SK-N-SH (cell line): ENCODE measurements at regions not wholly inside any gene's neighbourhood (a gene's known extent, or its start where the extent isn't known, plus 50 kb on each side); places are given as distances from the start of the nearest gene placed in this dataset.

Source experiments
- CTCF ChIA-PET: fragments of 300-600, 350-600 bp; formaldehyde crosslinking; extraction: SDS; loops from one replicate; lab custom pipeline; 2021; lab: Yijun Ruan, JAX
- POLR2A ChIA-PET: fragments of 350-600 bp; sonication (Branson Sonifier 250); formaldehyde crosslinking; extraction: SDS; loops from one replicate; lab custom pipeline; 2020; ENCODE audit warnings: antibody characterized with exemption, inconsistent platforms; lab: Yijun Ruan, JAX
- DNase-seq: peaks from one replicate; pipeline ENCODE4 v3.0.0; 2012
- H2AFZ ChIP-seq: fragments of 200-600 bp; sonication (generic); 2 replicates; pipeline ENCODE4 v1.8.1; 2016; ENCODE audit warnings: antibody characterized with exemption, mild to moderate bottlenecking, low read depth
- H3F3A ChIP-seq: fragments of 200-600 bp; sonication (generic); replicated peaks from 2 replicates; pipeline ENCODE3; 2016; ENCODE audit warnings: antibody characterized with exemption, mild to moderate bottlenecking; ENCODE audit not compliant: insufficient read depth
- H3K27ac ChIP-seq, 2 experiments: fragments of 200-500 bp in 1 of 2; fragments of 200-600 bp in 1 of 2; sonication (Bioruptor generic) in 1 of 2; sonication (generic), shearing (Covaris generic) in 1 of 2; 2 replicates each; pipeline versions ENCODE4 v1.5.1 to v1.6.1; 2014 to 2016; ENCODE audit warnings: low read depth in 2 of 2, inconsistent platforms in 1 of 2, low read length in 1 of 2, mild to moderate bottlenecking in 1 of 2, mixed read lengths in 1 of 2
- H3K27me3 ChIP-seq: fragments of 200-600 bp; sonication (generic), shearing (Covaris generic); 2 replicates; pipeline ENCODE4 v1.6.1; 2016; ENCODE audit warnings: mixed run types; ENCODE audit not compliant: insufficient read depth
- H3K36me3 ChIP-seq, 2 experiments: fragments of 200-500 bp in 1 of 2; fragments of 200-600 bp in 1 of 2; sonication (Bioruptor generic) in 1 of 2; sonication (generic) in 1 of 2; replicated peaks in 1 of 2; 2 replicates each; pipeline versions ENCODE3 to v1.5.1; 2014 to 2016; ENCODE audit warnings: low read length in 1 of 2, mild to moderate bottlenecking in 1 of 2; ENCODE audit not compliant: insufficient read depth in 2 of 2, control insufficient read depth in 1 of 2
- H3K4me1 ChIP-seq, 2 experiments: fragments of 200-500 bp in 1 of 2; fragments of 200-600 bp in 1 of 2; sonication (Bioruptor generic) in 1 of 2; sonication (generic), shearing (Covaris generic) in 1 of 2; 2 replicates each; pipeline versions ENCODE4 v1.5.1 to v1.6.1; 2014 to 2016; ENCODE audit warnings: low read depth in 1 of 2, low read length in 1 of 2, mixed run types in 1 of 2; ENCODE audit not compliant: insufficient read depth in 2 of 2, control insufficient read depth in 1 of 2
- H3K4me2 ChIP-seq: fragments of 200-600 bp; sonication (generic), shearing (Covaris generic); 2 replicates; pipeline ENCODE4 v1.6.1; 2017; ENCODE audit warnings: mixed run types
- H3K4me3 ChIP-seq, 2 experiments: fragments of 200-500 bp in 1 of 2; fragments of 200-600 bp in 1 of 2; sonication (Bioruptor generic) in 1 of 2; sonication (generic), shearing (Covaris generic) in 1 of 2; 2 replicates each; pipeline versions ENCODE4 v1.5.1 to v1.8.1; 2014 to 2016; ENCODE audit warnings: low read depth in 2 of 2, inconsistent platforms in 1 of 2, low read length in 1 of 2, mild to moderate bottlenecking in 1 of 2, mixed read lengths in 1 of 2, moderate library complexity in 1 of 2
- H3K79me2 ChIP-seq: fragments of 200-600 bp; sonication (generic); 2 replicates; pipeline ENCODE4 v1.8.1; 2017; ENCODE audit warnings: mild to moderate bottlenecking; ENCODE audit not compliant: insufficient read depth
- H3K9ac ChIP-seq: fragments of 200-600 bp; sonication (generic); 2 replicates; pipeline ENCODE4 v1.6.1; 2017; ENCODE audit warnings: mixed run types
- H3K9me2 ChIP-seq: fragments of 200-600 bp; sonication (generic); 2 replicates; pipeline ENCODE4 v1.6.1; 2017; ENCODE audit warnings: mixed run types
- H3K9me3 ChIP-seq: fragments of 200-600 bp; sonication (generic); 2 replicates; pipeline ENCODE4 v1.6.1; 2017; ENCODE audit warnings: mixed run types, mild to moderate bottlenecking, moderate library complexity
- H4K20me1 ChIP-seq: fragments of 200-600 bp; sonication (generic); 2 replicates; pipeline ENCODE4 v1.6.1; 2017; ENCODE audit warnings: mild to moderate bottlenecking, mixed run types; ENCODE audit not compliant: insufficient read depth
- EZH2phosphoT487 ChIP-seq: fragments of 200-600 bp; sonication (generic); IDR thresholded peaks from 2 replicates; pipeline ENCODE4 v1.6.1; 2017; ENCODE audit warnings: low read depth, mixed run types, mild to moderate bottlenecking, antibody characterized with exemption, moderate library complexity, borderline replicate concordance
- FOXJ3 ChIP-seq: sonication (generic); formaldehyde crosslinking; IDR thresholded peaks from 2 replicates; pipeline ENCODE4 v1.5.1; 2020; ENCODE audit warnings: mild to moderate bottlenecking, missing genetic modification reagents
- FOXM1 ChIP-seq: IDR thresholded peaks from 2 replicates; pipeline ENCODE4 v1.4.0; 2012; ENCODE audit warnings: low read depth, mild to moderate bottlenecking
- JUND ChIP-seq: IDR thresholded peaks from 2 replicates; pipeline ENCODE4 v1.4.0; 2012
- MEF2A ChIP-seq: IDR thresholded peaks from 2 replicates; pipeline ENCODE4 v1.4.0; 2012; ENCODE audit warnings: low read depth, borderline replicate concordance
- MXI1 ChIP-seq: IDR thresholded peaks from 2 replicates; pipeline ENCODE4 v1.6.1; 2012; ENCODE audit warnings: mild to moderate bottlenecking, low read depth, low read length, improper control_type of control experiment
- RCOR1 ChIP-seq: fragments of 150-350 bp; IDR thresholded peaks from 2 replicates; pipeline ENCODE4 v1.6.1; 2017; ENCODE audit warnings: antibody characterized with exemption, low read length
- RFX5 ChIP-seq: IDR thresholded peaks from 2 replicates; pipeline ENCODE4 v1.6.1; 2012; ENCODE audit warnings: mild to moderate bottlenecking, improper control_type of control experiment, low read length
- TEAD4 ChIP-seq: IDR thresholded peaks from 2 replicates; pipeline ENCODE4 v1.4.0; 2012; ENCODE audit warnings: mild to moderate bottlenecking, borderline replicate concordance; ENCODE audit not compliant: insufficient read depth
- YY1 ChIP-seq: IDR thresholded peaks from 2 replicates; pipeline ENCODE4 v1.4.0; 2012; ENCODE audit warnings: low read depth, mild to moderate bottlenecking
- WGBS: methylation state at CpG from one replicate; pipeline ENCODE4 v1.1.6; 2017; ENCODE audit warnings: low lambda C conversion rate; 5-methylcytosine and 5-hydroxymethylcytosine counted together
- TF ChIP-seq, protein P1 (sequence below): IDR thresholded peaks from 2 replicates; pipeline ENCODE4 v1.6.1; 2012; ENCODE audit warnings: mild to moderate bottlenecking, low read depth, low read length, moderate library complexity
- TF ChIP-seq, protein P2 (sequence below): fragments of 150-350 bp; IDR thresholded peaks from 2 replicates; pipeline ENCODE4 v1.6.1; 2017; ENCODE audit warnings: antibody characterized with exemption, low read length, low read depth, borderline replicate concordance

DNA sequence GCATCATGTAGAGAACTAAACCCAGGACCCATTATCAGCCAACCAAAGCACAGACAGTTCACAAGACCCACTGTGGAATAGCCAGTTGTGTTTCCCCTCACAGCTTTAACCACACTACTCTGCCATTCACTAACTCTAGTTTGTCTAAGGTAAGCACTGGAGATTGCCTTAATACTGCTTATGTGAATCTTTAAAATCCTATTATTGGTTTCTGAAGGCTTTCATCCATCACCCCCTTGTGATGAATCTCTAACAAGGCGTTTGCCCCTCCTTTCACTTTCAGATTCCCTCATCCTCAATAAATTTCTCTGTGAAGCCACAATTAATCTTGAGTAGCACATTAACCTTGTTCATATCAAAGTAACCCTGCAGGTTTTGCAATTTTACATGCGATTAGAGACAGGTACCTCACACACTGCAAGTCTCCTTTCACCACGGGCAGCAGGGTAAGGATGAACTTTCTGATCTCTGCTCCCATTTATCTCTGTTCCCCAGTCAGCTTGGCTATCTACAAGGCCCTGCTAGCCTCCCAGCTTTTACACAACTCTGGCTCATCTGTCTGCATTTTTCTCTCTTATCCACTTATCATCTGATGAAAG, 785.6 kb downstream of the REEP3 start:
- POLR2A ChIA-PET = no interaction called here
- no peaks in the 10 kb centered on the region for H4K20me1 ChIP-seq
- WGBS = 21% methylated on average over 3 of the region's 3 CpGs
- H3F3A ChIP-seq = no peaks in the 10 kb centered on the region
- no peak overlapping the region for H3K4me2 ChIP-seq
- H3K79me2 ChIP-seq = no peaks in the 10 kb centered on the region
- no peaks in the 10 kb centered on the region for H3K9me2 ChIP-seq
- no peak overlapping the region for H2AFZ ChIP-seq
- no peak for TF ChIP-seq MXI1
- TF ChIP-seq, protein P1, sequence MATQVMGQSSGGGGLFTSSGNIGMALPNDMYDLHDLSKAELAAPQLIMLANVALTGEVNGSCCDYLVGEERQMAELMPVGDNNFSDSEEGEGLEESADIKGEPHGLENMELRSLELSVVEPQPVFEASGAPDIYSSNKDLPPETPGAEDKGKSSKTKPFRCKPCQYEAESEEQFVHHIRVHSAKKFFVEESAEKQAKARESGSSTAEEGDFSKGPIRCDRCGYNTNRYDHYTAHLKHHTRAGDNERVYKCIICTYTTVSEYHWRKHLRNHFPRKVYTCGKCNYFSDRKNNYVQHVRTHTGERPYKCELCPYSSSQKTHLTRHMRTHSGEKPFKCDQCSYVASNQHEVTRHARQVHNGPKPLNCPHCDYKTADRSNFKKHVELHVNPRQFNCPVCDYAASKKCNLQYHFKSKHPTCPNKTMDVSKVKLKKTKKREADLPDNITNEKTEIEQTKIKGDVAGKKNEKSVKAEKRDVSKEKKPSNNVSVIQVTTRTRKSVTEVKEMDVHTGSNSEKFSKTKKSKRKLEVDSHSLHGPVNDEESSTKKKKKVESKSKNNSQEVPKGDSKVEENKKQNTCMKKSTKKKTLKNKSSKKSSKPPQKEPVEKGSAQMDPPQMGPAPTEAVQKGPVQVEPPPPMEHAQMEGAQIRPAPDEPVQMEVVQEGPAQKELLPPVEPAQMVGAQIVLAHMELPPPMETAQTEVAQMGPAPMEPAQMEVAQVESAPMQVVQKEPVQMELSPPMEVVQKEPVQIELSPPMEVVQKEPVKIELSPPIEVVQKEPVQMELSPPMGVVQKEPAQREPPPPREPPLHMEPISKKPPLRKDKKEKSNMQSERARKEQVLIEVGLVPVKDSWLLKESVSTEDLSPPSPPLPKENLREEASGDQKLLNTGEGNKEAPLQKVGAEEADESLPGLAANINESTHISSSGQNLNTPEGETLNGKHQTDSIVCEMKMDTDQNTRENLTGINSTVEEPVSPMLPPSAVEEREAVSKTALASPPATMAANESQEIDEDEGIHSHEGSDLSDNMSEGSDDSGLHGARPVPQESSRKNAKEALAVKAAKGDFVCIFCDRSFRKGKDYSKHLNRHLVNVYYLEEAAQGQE = no peak
- no peaks in the 10 kb centered on the region for H3K36me3 ChIP-seq
- no peak overlapping the region for H3K9ac ChIP-seq
- no peak overlapping the region for H3K27ac ChIP-seq
- no peak overlapping the region for H3K4me3 ChIP-seq
- H3K27me3 ChIP-seq = no peaks in the 10 kb centered on the region
- no peak for DNase-seq
- H3K4me1 ChIP-seq = no peaks in the 10 kb centered on the region
- H3K9me3 ChIP-seq = no peaks in the 10 kb centered on the region
- CTCF ChIA-PET = no interaction called here

DNA sequence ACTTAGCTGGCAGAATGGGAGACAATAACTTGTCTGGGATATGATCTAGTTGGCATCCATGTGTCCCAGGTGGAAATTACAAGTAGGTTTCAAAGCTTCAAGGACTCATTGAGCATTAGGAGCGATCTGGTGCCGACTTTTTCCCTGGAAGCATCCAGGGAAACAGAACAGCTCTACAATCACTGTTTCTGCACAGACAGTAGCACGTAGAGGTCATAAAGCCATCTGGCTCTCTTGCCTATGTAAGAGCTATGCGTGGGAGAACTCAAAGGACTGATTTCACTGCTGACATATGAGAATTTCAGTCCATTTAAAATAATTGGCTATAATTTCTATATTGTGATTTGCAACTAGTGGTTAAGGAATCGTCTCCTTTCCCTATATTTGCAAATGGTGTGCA, 791.7 kb downstream of the REEP3 start:
- POLR2A ChIA-PET = no interaction called here

More for the DNA sequence above, 791.7 kb downstream of the REEP3 start:
- Histone ChIP-seq H3K9ac (no peak overlapping the region), H4K20me1 (no peaks in the 10 kb centered on the region), H3K9me3 (no peaks in the 10 kb centered on the region), H2AFZ (no peak overlapping the region), H3K27me3 (no peaks in the 10 kb centered on the region), H3F3A (no peaks in the 10 kb centered on the region), H3K27ac (no peak overlapping the region), H3K4me3 (no peak overlapping the region), H3K4me1 (no peaks in the 10 kb centered on the region; a peak in 1 of 4 replicates), H3K9me2 (no peaks in the 10 kb centered on the region), H3K4me2 (no peak overlapping the region), H3K36me3 (no peaks in the 10 kb centered on the region), H3K79me2 (no peaks in the 10 kb centered on the region; the same call in 1 of the 2 replicates)
- no peak for TF ChIP-seq FOXJ3
- TF ChIP-seq, protein P1 = no peak
- no peak for TF ChIP-seq TEAD4
- TF ChIP-seq FOXM1 = no peak
- TF ChIP-seq EZH2phosphoT487 = no peak
- no peak for TF ChIP-seq MXI1
- no peak for TF ChIP-seq JUND
- TF ChIP-seq MEF2A = no peak
- TF ChIP-seq RCOR1 = no peak
- TF ChIP-seq RFX5 = no peak
- no peak for TF ChIP-seq YY1
- TF ChIP-seq, protein P2, sequence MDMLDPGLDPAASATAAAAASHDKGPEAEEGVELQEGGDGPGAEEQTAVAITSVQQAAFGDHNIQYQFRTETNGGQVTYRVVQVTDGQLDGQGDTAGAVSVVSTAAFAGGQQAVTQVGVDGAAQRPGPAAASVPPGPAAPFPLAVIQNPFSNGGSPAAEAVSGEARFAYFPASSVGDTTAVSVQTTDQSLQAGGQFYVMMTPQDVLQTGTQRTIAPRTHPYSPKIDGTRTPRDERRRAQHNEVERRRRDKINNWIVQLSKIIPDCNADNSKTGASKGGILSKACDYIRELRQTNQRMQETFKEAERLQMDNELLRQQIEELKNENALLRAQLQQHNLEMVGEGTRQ = no peak
- CTCF ChIA-PET = no interaction called here
- DNase-seq = no peak
- 26% methylated on average over 5 of the region's 5 CpGs for WGBS
